NCI-H510A (cell line): ENCODE measurements at regions not wholly inside any gene's neighbourhood (a gene's known extent, or its start where the extent isn't known, plus 50 kb on each side); places are given as distances from the start of the nearest gene placed in this dataset.
A peak's percentile ranks its signal among the peaks of the same experiment; 100 is the strongest.
"Not testable (repeated sequence)": the region's sequence is repeated elsewhere in the genome, so short reads cannot be mapped to it uniquely, and the experiment has no call there.

ENCODE experiments used
- DNase-seq: peaks from one replicate; lab custom pipeline; 2025; lab: John Stamatoyannopoulos, UW

DNA sequence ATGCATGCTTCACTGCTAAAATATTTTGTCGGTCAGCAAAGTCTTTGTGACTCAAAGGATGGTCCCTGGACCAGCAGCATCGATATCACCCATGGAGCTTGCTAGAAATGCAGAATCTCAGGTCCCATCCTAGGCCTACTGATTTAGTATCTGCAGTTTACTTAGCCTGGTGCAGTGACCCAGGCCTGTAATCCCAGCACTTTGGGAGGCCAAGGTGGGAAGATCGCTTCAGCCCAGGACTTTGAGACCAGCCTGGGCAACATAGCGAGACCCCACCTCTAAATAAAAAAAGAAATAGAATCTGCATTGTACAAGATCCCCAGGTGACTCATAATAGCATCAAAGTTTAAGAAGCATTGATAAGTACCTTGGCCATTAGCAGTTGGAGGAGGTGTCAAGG is 248.7 kb downstream of the CD83 start:
- DNase-seq = no peak

- DNase-seq = no peak
Measured at GRCh38 chr6:14366872-14367271, 249.3 kb downstream of the CD83 start.

DNA sequence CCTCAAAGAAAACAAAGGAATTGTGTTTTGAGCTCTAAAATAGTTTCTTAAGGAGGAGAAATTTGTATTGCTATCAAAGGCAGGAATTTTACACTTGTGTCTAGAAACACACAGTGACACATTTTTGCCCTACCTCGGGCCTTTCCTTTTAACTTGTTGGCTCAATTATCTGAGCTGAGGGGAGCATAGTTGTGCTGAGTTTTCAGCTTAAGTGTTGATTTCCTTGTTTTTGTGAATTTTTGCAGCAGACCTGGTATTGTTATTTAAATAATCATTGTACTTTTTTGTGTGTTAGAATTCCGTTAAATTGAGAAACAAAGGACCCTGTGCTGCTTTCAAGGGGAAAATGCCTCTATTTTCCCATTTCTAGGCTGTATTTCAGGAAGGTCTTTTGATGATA is 249.7 kb downstream of the CD83 start:
- DNase-seq = no peak

- DNase-seq = no peak
Measured at GRCh38 chr6:14369717-14370116, 252.1 kb downstream of the CD83 start.

- DNase-seq = no peak
Measured at GRCh38 chr6:14371530-14371929, 254.0 kb downstream of the CD83 start.

DNA sequence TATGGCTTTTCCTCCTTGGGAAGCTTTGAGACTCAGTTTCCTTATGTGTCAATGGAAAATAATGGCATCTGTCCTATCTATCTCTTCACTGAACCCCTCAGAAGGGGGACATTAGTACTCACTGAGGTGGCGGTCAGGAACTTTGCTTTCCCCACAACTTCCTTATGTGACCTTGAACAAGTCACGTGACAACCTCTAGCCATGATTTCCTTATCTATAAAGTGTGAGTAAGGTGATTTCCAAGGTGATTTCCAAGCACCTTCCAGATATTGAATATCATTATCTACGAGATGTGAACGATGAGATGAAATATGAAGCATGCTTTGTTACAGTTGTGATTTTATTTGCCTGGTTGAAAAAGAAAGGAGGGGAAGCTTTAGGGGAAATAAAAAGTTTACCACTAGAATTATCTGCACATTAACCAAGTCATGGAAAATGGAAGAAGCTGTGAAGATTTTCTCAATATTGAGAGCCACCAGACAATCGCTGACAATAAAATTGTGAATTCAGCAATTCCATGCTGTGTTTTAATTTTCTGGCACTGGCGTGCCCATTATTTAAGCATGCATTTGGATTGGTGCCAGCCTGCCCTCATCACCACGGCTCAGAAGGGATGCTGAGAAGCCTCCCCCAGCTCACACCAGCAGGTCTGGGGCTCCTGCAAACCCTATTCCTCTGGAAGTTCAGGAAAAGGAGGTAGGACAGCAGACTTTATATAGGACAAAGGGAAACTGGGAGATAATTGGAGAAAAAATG is 255.3 kb downstream of the CD83 start:
- DNase-seq = no peak

DNA sequence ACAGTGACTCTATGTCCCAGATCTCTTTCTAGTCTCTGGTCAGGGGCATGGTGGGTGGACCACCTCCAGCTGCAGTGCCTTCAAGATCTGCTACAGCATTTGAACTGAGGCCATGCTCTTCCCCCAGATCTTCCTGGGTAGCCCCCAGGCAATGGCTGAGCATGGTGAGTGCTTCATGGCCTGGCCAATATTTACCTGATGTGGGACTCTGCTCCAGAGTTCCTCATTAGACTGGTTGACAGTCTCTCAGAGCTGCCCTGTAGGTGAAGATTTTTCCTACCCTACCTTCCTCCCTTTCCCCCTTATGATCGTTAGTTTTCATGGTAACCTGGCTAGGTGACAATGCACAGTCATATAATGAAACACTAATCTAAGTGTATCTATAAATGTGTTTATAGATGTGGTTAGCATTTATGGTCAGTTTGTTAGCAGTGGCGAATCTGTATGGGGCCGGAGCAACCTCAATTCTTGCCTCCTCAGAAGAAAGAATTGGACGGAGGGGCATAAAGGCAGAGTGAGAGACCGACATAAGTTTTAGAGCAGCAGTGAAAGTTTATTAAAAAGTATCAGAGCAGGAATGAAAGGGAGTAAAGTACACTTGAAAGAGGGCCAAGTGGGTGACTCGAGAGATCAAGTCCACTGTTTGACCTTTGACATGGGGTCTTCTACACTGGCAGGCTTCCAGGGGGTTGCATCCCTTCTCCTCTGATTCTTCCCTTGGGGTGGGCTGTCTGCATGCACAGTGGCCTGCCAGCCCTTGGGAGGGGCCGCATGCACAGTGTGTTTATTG is 256.3 kb downstream of the CD83 start:
- no peak for DNase-seq

DNA sequence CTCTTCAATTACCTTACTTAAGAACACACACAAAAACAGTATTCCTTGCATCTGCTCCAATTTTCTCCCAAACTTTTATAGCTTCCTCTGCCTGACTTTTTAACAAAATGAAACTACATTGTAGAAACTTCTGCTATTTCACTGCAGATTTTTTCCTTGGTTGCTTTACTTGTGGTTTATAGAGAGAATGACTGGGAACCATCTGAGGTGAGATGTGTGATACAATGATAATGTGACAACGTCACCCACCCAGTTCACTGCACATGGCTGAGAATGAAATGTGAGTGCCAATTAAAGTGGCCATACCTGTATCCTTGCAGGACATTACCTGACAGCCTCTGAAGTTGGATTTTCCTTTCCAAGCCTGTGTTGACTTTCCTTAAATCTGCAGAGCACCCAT is 258.4 kb downstream of the CD83 start:
- no peak for DNase-seq

DNA sequence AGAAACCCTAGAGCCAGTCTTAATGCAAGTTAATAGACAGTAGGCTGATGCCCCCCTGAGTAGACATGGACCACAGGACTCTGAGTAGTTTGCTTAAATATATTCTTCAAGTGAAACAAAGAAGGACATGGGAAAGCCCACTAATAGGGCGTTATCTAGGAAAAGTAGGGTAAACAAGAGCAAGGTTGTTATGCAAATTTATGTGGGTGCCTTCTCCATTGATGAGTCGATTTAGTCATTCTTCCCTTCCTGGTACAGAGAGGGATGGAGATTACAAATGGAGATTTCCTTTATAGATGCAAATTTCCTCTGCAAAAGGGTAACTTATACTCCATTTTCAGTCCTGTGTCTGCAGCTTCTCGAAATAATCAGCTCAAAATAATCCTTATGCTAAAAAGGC is 262.0 kb downstream of the CD83 start:
- no peak for DNase-seq

DNA sequence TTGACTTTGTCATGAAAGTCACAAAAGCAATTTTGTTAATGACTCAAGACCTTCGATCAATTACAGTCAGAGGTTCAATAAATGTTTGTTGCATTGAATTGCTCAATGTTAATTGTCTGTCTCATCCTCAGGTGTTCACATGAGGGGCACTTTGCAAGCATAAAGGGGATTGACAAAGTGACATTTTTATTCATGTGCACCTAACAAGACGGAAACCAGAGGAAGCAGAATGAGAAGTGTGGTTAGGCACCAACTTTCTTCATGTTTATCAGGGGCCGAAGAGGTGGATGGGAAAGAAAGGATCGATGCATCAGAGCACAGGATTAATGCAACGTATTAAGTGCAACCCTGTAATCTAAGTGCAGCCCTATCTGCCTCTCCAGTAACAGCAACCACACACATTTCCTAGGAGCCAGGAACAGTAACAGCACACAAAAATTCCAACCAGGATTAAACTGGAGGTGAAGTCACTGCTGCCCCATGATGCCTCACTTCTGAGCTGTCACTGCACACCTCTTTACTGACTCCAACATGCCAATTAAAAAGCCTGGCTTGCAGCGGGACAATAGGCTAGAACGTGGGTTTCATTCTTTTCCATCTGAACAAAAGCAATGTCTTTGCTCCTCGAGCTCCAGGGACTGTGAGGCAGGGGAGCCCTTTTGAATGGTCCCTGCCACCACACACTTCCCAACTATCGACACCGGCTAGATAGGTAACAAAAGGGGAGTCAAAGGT is 262.7 kb downstream of the CD83 start:
- no peak for DNase-seq

DNA sequence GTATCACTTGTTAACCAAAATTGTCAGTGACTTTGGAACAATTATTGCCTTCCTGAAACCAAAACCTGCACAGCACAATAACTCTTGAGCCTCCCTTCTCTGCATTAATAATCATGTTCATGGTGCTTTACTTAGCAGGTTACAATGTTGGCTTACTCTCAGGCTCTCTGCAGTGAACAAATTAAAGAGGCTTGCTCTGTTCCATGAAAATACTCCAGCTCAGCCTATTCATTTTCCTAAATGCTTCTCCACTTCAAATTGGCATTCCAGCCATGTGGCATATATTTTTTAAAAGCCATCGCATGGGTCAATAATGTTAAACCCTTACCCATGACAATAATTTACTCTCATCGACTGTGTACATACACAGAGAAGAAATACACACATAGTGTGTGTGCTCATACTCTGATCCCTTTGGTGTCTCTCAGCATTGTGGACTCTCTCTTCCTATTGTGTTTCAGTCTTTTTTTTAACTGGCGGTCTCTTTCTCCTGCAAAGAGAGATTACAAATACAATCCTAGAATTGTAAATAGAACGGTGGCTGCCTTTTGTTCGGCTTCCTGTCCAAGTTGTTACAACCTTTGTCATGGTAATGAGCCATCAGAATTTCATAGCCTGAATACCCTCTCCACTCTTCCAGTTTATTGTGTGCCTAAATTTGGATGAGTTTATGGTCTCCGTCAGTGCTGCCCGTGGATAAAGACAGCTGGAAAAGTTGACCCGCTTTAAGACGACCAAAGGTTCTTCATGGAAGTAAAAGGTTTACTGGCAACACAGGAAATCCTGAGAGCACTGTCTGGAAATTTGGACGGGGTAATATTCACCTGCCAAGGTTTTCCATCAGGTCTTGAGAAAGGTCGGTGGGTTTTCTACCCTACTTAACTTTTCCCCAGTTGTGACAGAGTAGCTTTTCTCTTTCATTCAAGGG is 263.6 kb downstream of the CD83 start:
- DNase-seq = peak; percentile 42

DNA sequence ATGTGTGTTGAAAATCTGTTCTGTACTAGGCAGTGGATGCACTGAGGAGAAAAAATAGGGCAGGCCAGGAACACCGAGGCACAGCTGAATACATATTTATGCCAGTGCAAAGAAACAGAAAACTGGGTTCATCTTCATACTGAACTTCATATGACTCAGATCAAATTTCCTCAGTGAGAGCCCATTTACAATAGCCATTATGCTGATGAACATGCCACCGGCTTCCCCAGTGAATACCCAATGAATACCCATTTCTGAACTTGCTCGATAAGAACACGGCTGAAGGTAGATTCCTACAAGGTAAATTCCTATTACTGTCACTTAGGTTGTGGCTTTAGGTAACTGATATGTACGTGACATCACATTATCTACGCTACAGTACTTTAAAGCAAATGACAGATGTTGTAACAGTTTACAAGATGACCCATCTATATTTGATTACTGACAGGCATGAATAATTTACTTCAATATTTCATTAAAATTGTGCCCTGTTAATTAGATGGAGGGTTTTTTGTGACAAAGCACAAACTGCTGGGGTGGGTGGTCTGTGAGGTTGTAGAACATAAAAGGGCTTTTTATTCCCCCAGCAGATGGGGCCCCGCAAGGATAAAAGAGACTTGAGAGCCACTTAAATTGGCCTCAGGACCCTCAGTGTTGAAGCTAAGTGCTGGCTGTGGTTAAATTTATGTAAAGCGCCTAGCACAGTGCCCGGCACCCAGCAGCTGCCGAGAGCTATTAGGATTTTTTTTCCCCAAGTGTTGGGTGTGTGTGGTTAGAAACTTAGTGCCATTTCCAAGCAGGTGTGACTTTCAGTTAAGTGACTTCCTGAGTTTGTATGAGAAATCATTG is 264.5 kb downstream of the CD83 start:
- DNase-seq = peak; percentile 4

DNA sequence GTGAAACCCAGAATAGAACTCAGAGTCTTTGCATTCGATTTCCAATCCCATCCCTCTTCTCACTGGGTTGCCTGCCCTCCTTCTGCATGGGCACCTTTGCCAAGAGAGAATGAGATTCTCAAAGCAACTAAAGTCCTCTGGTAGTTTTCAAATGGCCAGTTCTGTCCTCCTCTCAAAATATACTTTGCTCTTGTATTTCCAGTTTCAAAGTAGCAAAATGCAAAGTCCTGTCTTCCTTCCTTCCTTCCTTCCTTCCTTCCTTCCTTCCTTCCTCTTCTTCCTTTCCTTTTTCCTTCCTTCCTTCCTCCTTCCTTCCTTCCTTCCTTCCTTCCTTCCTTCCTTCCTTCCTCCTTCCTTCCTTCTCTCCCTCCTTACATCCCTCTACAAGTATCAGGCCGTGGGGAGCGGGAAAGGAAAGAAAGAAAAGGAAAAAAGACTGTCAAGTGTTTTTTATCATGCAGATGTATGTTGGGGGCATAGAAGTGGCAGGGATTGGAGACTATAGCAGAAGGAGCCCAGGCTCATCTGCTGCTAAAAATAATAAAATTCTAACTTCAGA is 265.2 kb downstream of the CD83 start:
- no peak for DNase-seq

DNA sequence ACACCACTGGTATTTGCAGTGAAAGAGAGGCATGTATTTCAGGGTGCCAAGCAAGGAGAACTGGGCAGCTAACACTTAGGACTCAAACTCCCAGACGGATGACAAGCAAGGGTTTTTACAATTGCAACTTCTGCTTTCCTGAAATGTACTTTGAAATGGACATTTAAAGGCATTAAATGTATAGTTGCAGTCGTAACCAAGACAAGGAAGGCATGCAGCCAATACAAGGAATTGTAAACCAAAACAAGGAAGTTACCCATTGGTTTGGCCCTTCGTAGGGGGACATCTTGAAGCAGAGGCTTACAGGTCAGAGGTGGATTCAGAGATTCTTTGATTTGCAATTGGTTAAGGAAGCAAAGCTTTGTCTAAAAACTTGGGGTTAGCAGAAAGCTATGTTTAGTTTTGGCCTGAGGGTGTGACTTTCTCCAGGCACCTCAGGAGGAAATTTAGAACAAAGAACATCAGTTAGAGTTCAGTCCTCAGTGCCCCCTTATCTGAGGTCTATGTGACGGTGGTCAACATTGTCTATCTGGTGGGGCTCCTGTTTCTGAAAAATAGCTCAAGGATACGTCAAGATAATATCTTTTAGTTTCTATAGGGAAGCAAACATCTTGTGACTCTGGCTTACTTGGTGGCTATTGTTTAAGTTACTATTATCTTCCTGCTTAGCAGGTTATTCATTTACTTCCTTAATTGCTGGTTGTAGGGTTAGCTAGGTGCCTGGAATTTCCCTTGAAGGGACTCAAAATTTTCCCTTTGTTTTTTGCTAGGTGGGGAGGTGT is 266.0 kb downstream of the CD83 start:
- no peak for DNase-seq

DNA sequence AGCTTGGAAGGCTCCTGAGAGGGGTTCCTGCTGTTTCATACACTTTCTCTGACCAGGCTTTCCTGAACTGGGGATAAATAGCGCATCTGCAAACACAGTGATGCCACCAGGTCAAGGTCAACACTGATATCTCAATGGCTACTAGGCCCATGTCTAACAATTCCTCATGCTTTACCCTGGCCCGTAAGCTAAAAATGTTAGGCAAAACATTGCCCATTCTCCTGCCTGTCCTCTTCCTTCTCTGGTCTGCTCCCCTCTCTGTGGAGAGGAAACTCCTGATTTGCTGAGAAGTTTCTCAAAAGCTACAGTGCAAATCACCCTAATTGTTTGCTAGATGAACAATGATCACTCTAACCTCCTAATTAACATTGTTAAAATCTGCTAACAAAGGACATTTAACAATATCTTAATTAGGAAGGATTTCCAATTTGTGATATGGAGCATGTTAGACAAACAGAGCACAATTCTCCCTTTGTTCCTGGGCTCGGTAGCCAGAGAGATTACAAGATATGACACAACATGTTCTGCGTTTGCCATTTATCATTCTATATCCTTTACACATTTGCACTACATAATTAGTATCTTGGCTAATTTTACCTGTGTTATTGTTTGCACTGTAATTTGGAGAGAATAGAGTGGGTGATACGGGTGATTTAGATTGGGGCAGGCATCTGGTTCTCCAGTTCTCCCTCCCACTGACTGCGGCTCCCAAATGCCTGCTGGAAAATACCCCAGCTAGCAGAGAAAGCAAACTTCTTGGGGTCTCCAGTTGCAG is 266.8 kb downstream of the CD83 start:
- DNase-seq = no peak

DNA sequence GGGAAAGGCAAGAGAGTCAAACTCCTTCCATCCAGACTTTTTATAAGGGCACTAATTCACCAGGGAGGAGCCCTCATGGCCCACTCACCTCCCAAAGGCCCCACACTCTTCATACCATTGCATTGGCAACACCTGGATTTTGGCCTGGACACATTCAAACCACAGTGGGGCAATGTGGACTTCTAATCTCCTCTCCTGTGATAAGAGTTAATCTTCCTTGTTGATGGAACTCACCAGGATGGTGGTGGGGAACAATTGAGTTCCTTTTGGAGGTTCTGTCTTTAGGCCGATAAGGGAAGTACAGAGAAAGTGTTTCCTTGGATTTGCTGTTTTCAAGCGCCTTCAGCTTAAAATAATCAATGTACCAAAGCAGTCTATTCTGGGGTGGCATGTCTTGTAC is 268.7 kb downstream of the CD83 start:
- no peak for DNase-seq

- no peak for DNase-seq
Measured at GRCh38 chr6:14386668-14387067, 269.1 kb downstream of the CD83 start.

GRCh38 chr6:14388371-14388770 is 270.8 kb downstream of the CD83 start:
- no peak for DNase-seq

DNA sequence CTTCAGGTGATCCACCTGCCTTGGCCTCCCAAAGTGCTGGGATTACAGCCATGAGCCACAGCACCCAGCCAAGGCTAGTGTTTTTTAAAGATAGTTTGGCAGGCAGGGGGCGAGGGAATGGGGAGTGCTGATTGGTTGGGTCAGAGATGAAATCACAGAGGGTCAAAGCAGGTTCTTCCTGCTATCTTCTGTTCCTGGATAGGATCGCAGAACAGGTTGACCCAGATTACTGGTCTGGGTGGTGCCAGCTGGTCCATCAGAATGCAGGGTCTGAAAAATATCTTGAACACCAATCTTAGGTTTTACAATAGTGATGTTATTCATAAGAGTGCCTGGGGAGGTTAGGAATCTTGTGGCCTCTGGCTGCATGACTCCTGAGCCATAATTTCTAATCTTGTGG is 272.2 kb downstream of the CD83 start:
- not testable (repeated sequence) for DNase-seq
